SK-N-MC (cell line): ENCODE measurements at regions not wholly inside any gene's neighbourhood (a gene's known extent, or its start where the extent isn't known, plus 50 kb on each side); places are given as distances from the start of the nearest gene placed in this dataset.

Source experiments
- EZH2 ChIP-seq: fragments of 200-600 bp; sonication (generic); IDR thresholded peaks from one replicate; pipeline ENCODE4 v1.6.1; 2017; ENCODE audit warnings: antibody characterized with exemption
- FOXP2 ChIP-seq: optimal IDR thresholded peaks from 2 replicates; pipeline ENCODE3; 2011; ENCODE audit warnings: mild to moderate bottlenecking, moderate library complexity; ENCODE audit not compliant: insufficient read depth; ENCODE audit errors: extremely low read length, control extremely low read depth
- POLR2AphosphoS5 ChIP-seq: IDR thresholded peaks from 2 replicates; pipeline ENCODE4 v1.6.1; 2012; ENCODE audit warnings: mild to moderate bottlenecking, low read depth, low read length, borderline replicate concordance

GRCh38 chr12:92002673-92003382, 142.8 kb downstream of the BTG1 start:
- TF ChIP-seq EZH2 (no peak), POLR2AphosphoS5 (no peak), FOXP2 (no peak)
